Thyroid gland (tissue), 4 donors: ENCODE measurements at regions not wholly inside any gene's neighbourhood (a gene's known extent, or its start where the extent isn't known, plus 50 kb on each side); places are given as distances from the start of the nearest gene placed in this dataset.
"Not testable (repeated sequence)": the region's sequence is repeated elsewhere in the genome, so short reads cannot be mapped to it uniquely, and the experiment has no call there.

Experiments used
- DNase-seq, 2 donors: peaks; one replicate each; pipeline ENCODE4 v3.0.0-alpha.2; 2019
- H3K27ac ChIP-seq, 3 donors: fragments of 200-600 bp; sonication (generic); 1 replicate in 2 of 3; 2 replicates in 1 of 3; pipeline ENCODE4 v1.5.1; 2016 to 2019; ENCODE audit warnings: mild to moderate bottlenecking in 1 of 3, moderate library complexity in 1 of 3
- H3K27me3 ChIP-seq: fragments of 200-600 bp; sonication (generic); one replicate; pipeline ENCODE4 v1.5.1; 2019
- H3K36me3 ChIP-seq, 2 donors: fragments of 200-600 bp; sonication (generic); one replicate each; pipeline ENCODE4 v1.5.1; 2016 to 2019
- H3K4me1 ChIP-seq, 2 donors: fragments of 200-600 bp; sonication (generic); one replicate each; pipeline ENCODE4 v1.5.1; 2017 to 2019
- H3K4me3 ChIP-seq, 3 donors: fragments of 200-600 bp; sonication (generic); replicated peaks in 1 of 3; 1 replicate in 2 of 3; 2 replicates in 1 of 3; pipeline ENCODE4 v1.5.1; 2016; ENCODE audit warnings: mild to moderate bottlenecking in 1 of 3
- H3K9me3 ChIP-seq: fragments of 200-600 bp; sonication (generic); one replicate; pipeline ENCODE4 v1.5.1; 2017
- POLR2A ChIP-seq, 2 donors: fragments of 450-650 bp; IDR thresholded peaks; one replicate each; pipeline ENCODE4 v1.6.1; 2017; ENCODE audit warnings: antibody characterized with exemption in 2 of 2, mild to moderate bottlenecking in 2 of 2, moderate library complexity in 1 of 2
- WGBS, 2 donors: methylation state at CpG; one replicate each; pipeline ENCODE4 v1.1.5; 2017; 5-methylcytosine and 5-hydroxymethylcytosine counted together
- intact Hi-C: fragments of 100-400 bp; cut with DNase I; formaldehyde crosslinking; loops from one replicate; pipeline ENCODE4 v1.15.1; 2023
- TF ChIP-seq, protein P1 (sequence below), 6 experiments: fragments of 200-600 bp in 3 of 6; fragments of 450-650 bp in 3 of 6; sonication (generic) in 3 of 6; IDR thresholded peaks; one replicate each; pipeline ENCODE4 v1.5.1; 2016 to 2019; ENCODE audit warnings: antibody characterized with exemption in 6 of 6, mild to moderate bottlenecking in 2 of 6, inconsistent platforms in 1 of 6, moderate library complexity in 1 of 6

DNA sequence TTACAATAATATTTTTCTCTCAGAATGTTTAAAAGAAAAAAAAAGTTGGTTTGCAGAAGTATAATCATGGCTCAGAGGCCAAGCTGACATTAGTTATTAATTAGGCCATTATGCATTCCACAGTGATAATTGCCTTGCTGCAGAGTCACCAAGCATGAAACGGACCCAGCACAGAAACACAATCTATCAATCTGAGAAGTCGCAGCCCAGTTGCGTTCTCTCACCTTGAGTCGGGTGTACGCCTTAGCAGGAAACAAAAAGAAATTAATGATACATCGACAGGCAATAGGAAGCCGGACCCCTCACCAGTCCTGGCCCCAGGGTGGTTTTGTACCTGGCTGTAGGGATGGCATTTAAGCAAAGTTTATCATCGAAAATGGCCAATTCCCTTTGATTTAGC is 129.7 kb downstream of the PHETA1 start:
- Histone ChIP-seq H3K27ac (no peak overlapping the region), H3K36me3 (no peaks in the 10 kb centered on the region), H3K27me3 (no peaks in the 10 kb centered on the region), H3K4me3 (no peak overlapping the region), H3K9me3 (no peaks in the 10 kb centered on the region), H3K4me1 (no peaks in the 10 kb centered on the region)
- DNase-seq, result no peak
- TF ChIP-seq, protein P1, sequence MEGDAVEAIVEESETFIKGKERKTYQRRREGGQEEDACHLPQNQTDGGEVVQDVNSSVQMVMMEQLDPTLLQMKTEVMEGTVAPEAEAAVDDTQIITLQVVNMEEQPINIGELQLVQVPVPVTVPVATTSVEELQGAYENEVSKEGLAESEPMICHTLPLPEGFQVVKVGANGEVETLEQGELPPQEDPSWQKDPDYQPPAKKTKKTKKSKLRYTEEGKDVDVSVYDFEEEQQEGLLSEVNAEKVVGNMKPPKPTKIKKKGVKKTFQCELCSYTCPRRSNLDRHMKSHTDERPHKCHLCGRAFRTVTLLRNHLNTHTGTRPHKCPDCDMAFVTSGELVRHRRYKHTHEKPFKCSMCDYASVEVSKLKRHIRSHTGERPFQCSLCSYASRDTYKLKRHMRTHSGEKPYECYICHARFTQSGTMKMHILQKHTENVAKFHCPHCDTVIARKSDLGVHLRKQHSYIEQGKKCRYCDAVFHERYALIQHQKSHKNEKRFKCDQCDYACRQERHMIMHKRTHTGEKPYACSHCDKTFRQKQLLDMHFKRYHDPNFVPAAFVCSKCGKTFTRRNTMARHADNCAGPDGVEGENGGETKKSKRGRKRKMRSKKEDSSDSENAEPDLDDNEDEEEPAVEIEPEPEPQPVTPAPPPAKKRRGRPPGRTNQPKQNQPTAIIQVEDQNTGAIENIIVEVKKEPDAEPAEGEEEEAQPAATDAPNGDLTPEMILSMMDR (IDR thresholded peaks at IDR 0.05), result no peak
- no peak for TF ChIP-seq POLR2A (IDR thresholded peaks at IDR 0.05)
- 92 to 93% methylated on average over 8 of the region's 8 CpGs for WGBS, 2 donors
- intact Hi-C loops, result no loop called here

DNA sequence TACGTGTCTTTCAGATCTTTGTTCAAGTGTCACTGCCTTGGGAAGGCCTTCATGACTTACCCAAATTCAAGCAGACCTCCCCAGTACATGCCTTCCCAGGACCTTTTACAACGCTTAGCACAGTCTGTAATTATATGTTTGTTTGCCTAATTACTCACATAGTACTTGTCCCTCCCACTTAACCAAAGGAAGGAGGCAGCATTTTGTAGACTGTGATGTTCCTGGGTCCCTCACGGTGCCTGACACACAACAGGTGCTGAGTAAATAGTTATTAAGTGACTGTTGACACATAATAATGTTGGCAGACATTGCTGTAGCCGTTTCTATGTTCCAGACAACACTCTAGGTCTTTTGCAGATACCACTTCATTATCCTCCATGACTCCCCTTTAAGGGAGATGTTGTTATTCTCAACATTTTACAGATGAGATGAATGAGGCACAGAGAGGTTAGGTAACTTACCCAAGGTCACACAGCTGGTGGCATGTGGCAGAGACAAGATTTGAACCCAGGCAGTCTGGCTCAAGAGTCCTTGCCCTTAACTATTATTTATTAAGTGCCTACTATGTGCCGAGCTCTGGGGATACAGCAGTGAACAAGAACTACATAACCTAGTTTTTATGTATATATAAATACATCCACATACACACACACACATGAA is 130.7 kb downstream of the PHETA1 start:
- Histone ChIP-seq H3K4me1 (no peaks in the 10 kb centered on the region), H3K27ac (no peak overlapping the region), H3K4me3 (no peak overlapping the region), H3K36me3 (no peaks in the 10 kb centered on the region), H3K9me3 (no peaks in the 10 kb centered on the region), H3K27me3 (no peaks in the 10 kb centered on the region)
- DNase-seq, result no peak
- TF ChIP-seq, protein P1 (IDR thresholded peaks at IDR 0.05), result no peak
- TF ChIP-seq POLR2A (IDR thresholded peaks at IDR 0.05), result no peak
- WGBS, 2 donors, result 68 to 77% methylated on average over 5 of the region's 5 CpGs
- intact Hi-C loops, result no loop called here

DNA sequence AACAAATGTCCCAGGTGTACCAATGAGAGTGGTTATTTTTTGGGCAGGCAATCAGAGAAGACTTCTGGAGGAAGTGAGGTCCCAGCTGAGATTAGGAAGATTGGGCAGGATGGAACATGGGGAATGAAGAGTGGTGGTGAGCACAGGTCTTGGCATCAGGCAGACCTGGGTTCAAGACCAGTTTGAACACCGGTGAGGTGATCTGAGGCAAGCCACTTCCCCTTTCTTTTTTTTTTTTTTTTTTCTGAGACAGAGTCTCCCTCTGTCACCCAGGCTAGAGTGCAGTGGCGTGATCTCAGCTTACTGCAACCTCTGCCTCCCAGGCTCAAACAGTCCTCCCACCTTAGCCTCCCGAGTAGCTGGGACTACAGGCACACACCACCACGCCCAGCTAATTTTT is 134.4 kb downstream of the PHETA1 start:
- H3K27me3 ChIP-seq, H3K36me3 ChIP-seq, DNase-seq, H3K4me1 ChIP-seq, H3K9me3 ChIP-seq, H3K4me3 ChIP-seq, H3K27ac ChIP-seq, intact Hi-C loops: not testable (repeated sequence)
- WGBS, 2 donors, result 79 to 91% methylated on average over 4 of the region's 4 CpGs

DNA sequence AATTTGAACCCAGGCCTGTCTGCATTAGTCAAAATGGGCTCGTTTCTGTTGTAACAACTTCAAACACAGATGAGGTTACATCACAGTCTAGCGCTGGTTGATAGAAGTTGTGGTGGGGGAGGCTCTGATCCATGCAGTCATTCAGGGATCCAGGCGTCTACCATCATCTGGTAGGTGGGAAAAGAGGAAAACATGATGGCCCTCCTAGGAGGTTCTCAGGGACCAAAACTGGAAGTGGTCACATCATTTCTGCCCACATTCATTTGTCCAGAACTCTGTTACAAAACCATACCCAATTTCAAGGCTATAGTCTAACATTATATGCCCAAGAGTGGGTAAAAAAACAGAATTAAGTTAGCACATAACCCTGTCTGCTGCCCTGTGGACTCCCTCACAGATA is 135.1 kb downstream of the PHETA1 start:
- no peaks in the 10 kb centered on the region for H3K36me3 ChIP-seq
- intact Hi-C loops, result no loop called here
- H3K27me3 ChIP-seq, result no peaks in the 10 kb centered on the region
- 89 to 95% methylated on average over 3 of the region's 3 CpGs for WGBS, 2 donors
- no peaks in the 10 kb centered on the region for H3K4me1 ChIP-seq
- DNase-seq, result no peak
- H3K4me3 ChIP-seq, result no peak overlapping the region
- no peak overlapping the region for H3K27ac ChIP-seq
- TF ChIP-seq, protein P1 (IDR thresholded peaks at IDR 0.05), result no peak
- no peak for TF ChIP-seq POLR2A (IDR thresholded peaks at IDR 0.05)
- H3K9me3 ChIP-seq, result no peaks in the 10 kb centered on the region

DNA sequence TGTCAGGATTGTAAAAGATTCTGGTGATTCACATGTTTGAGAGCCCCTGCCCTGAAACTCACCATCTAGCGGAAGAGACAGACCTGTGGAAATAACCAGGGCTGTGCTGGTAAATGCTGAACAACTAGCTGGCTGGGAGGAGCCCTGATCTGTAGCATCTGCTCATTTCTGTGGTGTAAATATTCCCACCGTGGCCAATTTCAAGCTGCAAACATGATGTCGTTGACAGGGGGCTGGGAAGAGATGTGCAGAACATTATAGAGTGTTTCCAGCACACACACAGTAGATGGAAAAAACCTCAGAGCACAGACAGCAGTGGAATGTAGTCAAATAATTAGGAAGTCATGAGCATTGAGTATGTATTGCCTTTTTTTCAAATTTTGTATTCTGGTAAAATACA is 138.2 kb downstream of the PHETA1 start:
- Histone ChIP-seq H3K27ac (no peak overlapping the region), H3K36me3 (no peaks in the 10 kb centered on the region), H3K4me1 (no peaks in the 10 kb centered on the region), H3K9me3 (no peaks in the 10 kb centered on the region), H3K4me3 (no peak overlapping the region), H3K27me3 (no peaks in the 10 kb centered on the region)
- intact Hi-C loops, result no loop called here
- no peak for DNase-seq
- no peak for TF ChIP-seq POLR2A (IDR thresholded peaks at IDR 0.05)
- TF ChIP-seq, protein P1 (IDR thresholded peaks at IDR 0.05), result no peak
- WGBS, 2 donors, result 73 to 86% methylated on average over 3 of the region's 3 CpGs
